ENCODE measurements at regions not wholly inside any gene's neighbourhood (a gene's known extent, or its start where the extent isn't known, plus 50 kb on each side); places are given as distances from the start of the nearest gene placed in this dataset.
A peak's percentile ranks its signal among the peaks of the same experiment; 100 is the strongest.

DNA sequence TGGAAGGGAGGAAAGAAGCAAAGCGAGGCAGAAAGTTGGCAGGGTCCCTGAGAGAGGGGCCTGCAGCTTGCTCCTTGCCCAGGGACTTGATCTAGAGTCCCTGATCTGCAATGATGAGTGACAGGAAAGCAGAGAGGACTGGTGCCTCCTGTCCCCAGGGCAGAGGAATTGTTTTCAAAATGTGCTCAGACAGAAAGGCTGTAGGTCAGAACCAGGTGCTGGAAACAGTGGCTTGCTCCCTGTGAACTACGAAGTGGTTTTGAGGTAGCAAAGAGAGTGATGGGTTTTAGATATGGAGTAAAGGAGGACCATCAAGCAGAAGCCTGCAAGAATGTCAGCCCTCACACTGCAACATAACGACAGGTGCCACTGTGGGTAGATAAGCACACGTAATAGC lies 164.9 kb upstream of the SERTAD2 start:
- ChIA-PET POLR2A (ENCODE audit: partially characterized antibody) (interaction anchor here (2.6 kb wide), 1 partner anchor 165 kb away, joined by 7 read pairs; the partner anchor contains the start of gene SERTAD2), CTCF (ENCODE audit: partially characterized antibody) (interaction anchor here (0.8 to 2.5 kb wide), 3 partner anchors 13 to 54 kb away, joined by 3 to 8 read pairs (median 6); no protein-coding TSS in a partner anchor)
- no peak overlapping the region for H4K8ac ChIP-seq (ENCODE audit: extremely low read depth, insufficient read depth, low read length)
- no peak overlapping the region for H2AK5ac ChIP-seq (ENCODE audit: low read depth, low read length)
- H3K9ac ChIP-seq (replicated peaks in 1 of 4; ENCODE audit: extremely low read depth in 1 of 4, low read depth in 3 of 4, low read length in 3 of 4) = no peak overlapping the region
- H3K9me3 ChIP-seq (ENCODE audit: insufficient read depth in 2 of 2, low read depth in 1 of 2, low read length in 1 of 2) = no peaks in the 10 kb centered on the region
- peaks cover 0 to 5% (median 2%) of the 10 kb centered on the region in 4 experiments; a peak in 4 of 7 replicates for H3K4me1 ChIP-seq (replicated peaks in 1 of 4; ENCODE audit: control insufficient read depth in 3 of 4, insufficient read depth in 4 of 4, low read length in 3 of 4)
- no peak overlapping the region for H3K4ac ChIP-seq (replicated peaks; ENCODE audit: insufficient read length, low read depth, low read length)
- no peak for TF ChIP-seq POLR2AphosphoS5 (IDR thresholded peaks at IDR 0.05; ENCODE audit: low read depth, low read length)
- H2BK120ac ChIP-seq (replicated peaks; ENCODE audit: low read depth, low read length) = no peak overlapping the region
- H2BK15ac ChIP-seq (ENCODE audit: low read length) = no peak overlapping the region
- H4K5ac ChIP-seq (ENCODE audit: insufficient read length, low read depth, low read length) = no peak overlapping the region
- WGBS, 2 experiments (ENCODE audit: extremely low coverage in 1 of 2, insufficient coverage in 1 of 2, insufficient read length in 1 of 2, insufficient replicate concordance in 2 of 2, low coverage in 1 of 2, low lambda C conversion rate in 2 of 2, missing lambda C conversion rate in 1 of 2) = 41% methylated on average over 4 of the region's 4 CpGs; no CpG with 5 or more reads in 1 of the 2 experiments
- H3K56ac ChIP-seq (replicated peaks; ENCODE audit: insufficient read length, low read depth, low read length) = no peak overlapping the region
- DNase-seq (ENCODE audit: low read depth in 1 of 2, low spot score in 2 of 2) (no peak), FAIRE-seq (no peak)
- H2AFZ ChIP-seq (ENCODE audit: low read length) = peak overlapping the region; percentile 10; the same call in 1 of the 2 replicates
- no peak overlapping the region for H3K27ac ChIP-seq (ENCODE audit: low read depth, low read length)
- H3K4me2 ChIP-seq (ENCODE audit: insufficient read depth in 1 of 2, low read depth in 2 of 2, low read length in 2 of 2) = no peak overlapping the region
- H3K79me2 ChIP-seq (ENCODE audit: control insufficient read depth in 1 of 2, insufficient read depth in 2 of 2, low read length in 2 of 2) = no peaks in the 10 kb centered on the region
- H4K20me1 ChIP-seq (replicated peaks in 1 of 2; ENCODE audit: control insufficient read depth in 1 of 2, insufficient read depth in 2 of 2, low read length in 2 of 2) = no peaks in the 10 kb centered on the region
- no peak overlapping the region for H3K4me3 ChIP-seq (ENCODE audit: extremely low read depth in 1 of 4, insufficient read depth in 2 of 4, low read depth in 3 of 4, low read length in 4 of 4)
- no peak overlapping the region for H2BK12ac ChIP-seq (ENCODE audit: low read depth, low read length)
- no peak overlapping the region for H3K23ac ChIP-seq (ENCODE audit: insufficient read length)
- no peaks in the 10 kb centered on the region for H3K27me3 ChIP-seq (replicated peaks in 1 of 4; ENCODE audit: control insufficient read depth in 3 of 4, extremely low read depth in 1 of 4, insufficient read depth in 3 of 4, low read length in 3 of 4)
- H3K36me3 ChIP-seq (ENCODE audit: control insufficient read depth in 2 of 4, insufficient read depth in 4 of 4, low read length in 3 of 4) = no peaks in the 10 kb centered on the region
- no peak overlapping the region for H3K18ac ChIP-seq (ENCODE audit: extremely low read depth, low read length)
- no peak overlapping the region for H2BK5ac ChIP-seq (ENCODE audit: low read depth, low read length)
- H2BK20ac ChIP-seq (ENCODE audit: low read length) = 0 out of 2 replicates have a peak overlapping the region, but pooled peaks have one; percentile 63
- H3K14ac ChIP-seq (ENCODE audit: insufficient read length) = no peak overlapping the region
- no peak overlapping the region for H4K91ac ChIP-seq (replicated peaks; ENCODE audit: insufficient read length, low read length)
- no peaks in the 10 kb centered on the region for H3K79me1 ChIP-seq (ENCODE audit: low read depth, low read length)
- H3K23me2 ChIP-seq (ENCODE audit: low read depth, low read length) = no peaks in the 10 kb centered on the region

All from H1 (cell line).